Ovary (tissue), 7 donors: ENCODE measurements at regions not wholly inside any gene's neighbourhood (a gene's known extent, or its start where the extent isn't known, plus 50 kb on each side); places are given as distances from the start of the nearest gene placed in this dataset.

Experiments used
- DNase-seq, 5 donors: peaks; one replicate each; pipeline ENCODE4 v3.0.0-alpha.2; 2019 to 2020
- H3K27ac ChIP-seq, 2 donors: fragments of 200-600 bp; one replicate each; pipeline versions ENCODE4 v1.5.1 to v1.8.0; 2019 to 2022
- H3K27me3 ChIP-seq: fragments of 200-600 bp; one replicate; pipeline ENCODE4 v1.8.0; 2022
- H3K36me3 ChIP-seq: fragments of 200-600 bp; sonication (generic); one replicate; pipeline ENCODE4 v1.5.1; 2019
- H3K4me1 ChIP-seq: one replicate; pipeline ENCODE4 v1.8.1; 2013; ENCODE audit warnings: mild to moderate bottlenecking, moderate library complexity; ENCODE audit not compliant: insufficient read depth
- H3K4me3 ChIP-seq: fragments of 200-600 bp; sonication (generic); one replicate; pipeline ENCODE4 v1.5.1; 2017
- H3K9me3 ChIP-seq, 2 donors: fragments of 200-600 bp in 1 of 2; sonication (generic) in 1 of 2; one replicate each; pipeline versions ENCODE4 v1.5.1 to v1.8.1; 2013 to 2019; ENCODE audit warnings: mild to moderate bottlenecking in 1 of 2, moderate library complexity in 1 of 2
- CTCF ChIP-seq, 3 donors: fragments of 450-650 bp in 2 of 3; fragments of 200-600 bp in 1 of 3; IDR thresholded peaks; one replicate each; pipeline versions ENCODE4 v1.5.1 to v1.8.0; 2016 to 2022; ENCODE audit warnings: antibody characterized with exemption in 3 of 3, mild to moderate bottlenecking in 1 of 3
- EP300 ChIP-seq: sonication (generic); formaldehyde crosslinking; IDR thresholded peaks from one replicate; pipeline ENCODE4 v1.6.1; 2017; ENCODE audit warnings: antibody characterized with exemption
- POLR2A ChIP-seq: fragments of 450-650 bp; IDR thresholded peaks from one replicate; pipeline ENCODE4 v1.6.1; 2017; ENCODE audit warnings: antibody characterized with exemption, mild to moderate bottlenecking, moderate library complexity
- WGBS, 3 donors: extraction: QIAGEN DNeasy Blood & Tissue Kit in 1 of 3; methylation state at CpG; one replicate each; pipeline versions ENCODE4 v1.1.5 to v1.1.7; 2013 to 2017; 5-methylcytosine and 5-hydroxymethylcytosine counted together
- intact Hi-C, 4 donors: fragments of 100-400 bp; cut with DNase I; formaldehyde crosslinking; loops; one replicate each; pipeline versions ENCODE4 v1.11.0 to v1.15.1; 2022 to 2023
- donor health status: DM: no; HTN: no; CAD: no; lungs with moderate emphysema.
- donor health status: DM: no; HTN: no; CAD: no.
- donor health status: Bipolar disorder and iron deficiency.
- donor health status: DM: no; HTN: no; CAD: no.
- donor health status: DM: yes; HTN: yes; CAD: no.

- no peak overlapping the region for H3K4me3 ChIP-seq
- intact Hi-C loops = no loop called here
- no peak for DNase-seq
- no peaks in the 10 kb centered on the region for H3K36me3 ChIP-seq
- no peaks in the 10 kb centered on the region for H3K27me3 ChIP-seq
- no peaks in the 10 kb centered on the region for H3K4me1 ChIP-seq
- no peak for TF ChIP-seq POLR2A
- no peak for TF ChIP-seq CTCF (IDR thresholded peaks at IDR 0.05)
- no peak for TF ChIP-seq EP300
- 89 to 96% (median 94%) methylated on average over 3 of the region's 3 CpGs for WGBS, 3 donors
- no peak overlapping the region for H3K27ac ChIP-seq
- no peaks in the 10 kb centered on the region for H3K9me3 ChIP-seq
Measured at GRCh38 chr4:104848597-104849225, 298.0 kb upstream of the TET2 start.

GRCh38 chr4:104859601-104860237, 287.0 kb upstream of the TET2 start:
- TF ChIP-seq EP300 (no peak), POLR2A (no peak), CTCF (IDR thresholded peaks at IDR 0.05) (no peak)
- intact Hi-C loops = no loop called here
- no peak overlapping the region for H3K27ac ChIP-seq
- no peaks in the 10 kb centered on the region for H3K36me3 ChIP-seq
- WGBS, 3 donors = 31 to 32% (median 31%) methylated on average over 10 of the region's 10 CpGs
- H3K4me3 ChIP-seq = no peak overlapping the region
- H3K9me3 ChIP-seq = no peaks in the 10 kb centered on the region
- H3K4me1 ChIP-seq = no peaks in the 10 kb centered on the region
- DNase-seq = no peak
- no peaks in the 10 kb centered on the region for H3K27me3 ChIP-seq

GRCh38 chr4:104860238-104861123, 286.2 kb upstream of the TET2 start:
- Histone ChIP-seq H3K4me1 (no peaks in the 10 kb centered on the region), H3K27ac (no peak overlapping the region), H3K27me3 (no peaks in the 10 kb centered on the region), H3K36me3 (no peaks in the 10 kb centered on the region), H3K4me3 (no peak overlapping the region), H3K9me3 (no peaks in the 10 kb centered on the region)
- intact Hi-C loops = no loop called here
- peak in 4 of 5 donors; percentile 13 to 63 (median 18) for DNase-seq
- 16 to 24% (median 18%) methylated on average over 4 of the region's 4 CpGs for WGBS, 3 donors
- TF ChIP-seq POLR2A = no peak
- TF ChIP-seq EP300 = no peak
- TF ChIP-seq CTCF (IDR thresholded peaks at IDR 0.05) = peak; percentile 41 to 72 (median 61)

- H3K4me3 ChIP-seq = no peak overlapping the region
- H3K36me3 ChIP-seq = no peaks in the 10 kb centered on the region
- intact Hi-C loops = no loop called here
- WGBS, 3 donors = 87 to 88% (median 87%) methylated on average over 4 of the region's 4 CpGs
- no peaks in the 10 kb centered on the region for H3K9me3 ChIP-seq
- no peaks in the 10 kb centered on the region for H3K27me3 ChIP-seq
- no peak for DNase-seq
- TF ChIP-seq POLR2A (no peak), CTCF (IDR thresholded peaks at IDR 0.05) (no peak), EP300 (no peak)
- no peaks in the 10 kb centered on the region for H3K4me1 ChIP-seq
- no peak overlapping the region for H3K27ac ChIP-seq
Measured at GRCh38 chr4:104866809-104867208, 279.9 kb upstream of the TET2 start.
